HUES48 (cell line): ENCODE measurements at regions not wholly inside any gene's neighbourhood (a gene's known extent, or its start where the extent isn't known, plus 50 kb on each side); places are given as distances from the start of the nearest gene placed in this dataset.

ENCODE experiments used
- H3K27ac ChIP-seq: one replicate; pipeline ENCODE4 v1.7.0; 2013; ENCODE audit warnings: low read depth, low read length, inconsistent platforms
- H3K27me3 ChIP-seq: 2 replicates; pipeline ENCODE4 v1.6.1; 2013; ENCODE audit warnings: mild to moderate bottlenecking, low read length; ENCODE audit not compliant: control insufficient read depth, insufficient read depth
- H3K36me3 ChIP-seq: 2 replicates; pipeline ENCODE4 v1.6.1; 2013; ENCODE audit warnings: low read length; ENCODE audit not compliant: control insufficient read depth, insufficient read depth
- H3K4me1 ChIP-seq: 2 replicates; pipeline ENCODE4 v1.6.1; 2013; ENCODE audit warnings: mild to moderate bottlenecking, low read length; ENCODE audit not compliant: control insufficient read depth, insufficient read depth
- H3K4me3 ChIP-seq: 2 replicates; pipeline ENCODE4 v1.5.1; 2013; ENCODE audit warnings: mild to moderate bottlenecking, low read depth, low read length
- H3K9ac ChIP-seq: 2 replicates; pipeline ENCODE4 v1.6.1; 2013; ENCODE audit warnings: mild to moderate bottlenecking, low read depth, low read length, moderate library complexity
- H3K9me3 ChIP-seq: 2 replicates; pipeline ENCODE4 v1.6.1; 2013; ENCODE audit warnings: low read length; ENCODE audit not compliant: control insufficient read depth, insufficient read depth

DNA sequence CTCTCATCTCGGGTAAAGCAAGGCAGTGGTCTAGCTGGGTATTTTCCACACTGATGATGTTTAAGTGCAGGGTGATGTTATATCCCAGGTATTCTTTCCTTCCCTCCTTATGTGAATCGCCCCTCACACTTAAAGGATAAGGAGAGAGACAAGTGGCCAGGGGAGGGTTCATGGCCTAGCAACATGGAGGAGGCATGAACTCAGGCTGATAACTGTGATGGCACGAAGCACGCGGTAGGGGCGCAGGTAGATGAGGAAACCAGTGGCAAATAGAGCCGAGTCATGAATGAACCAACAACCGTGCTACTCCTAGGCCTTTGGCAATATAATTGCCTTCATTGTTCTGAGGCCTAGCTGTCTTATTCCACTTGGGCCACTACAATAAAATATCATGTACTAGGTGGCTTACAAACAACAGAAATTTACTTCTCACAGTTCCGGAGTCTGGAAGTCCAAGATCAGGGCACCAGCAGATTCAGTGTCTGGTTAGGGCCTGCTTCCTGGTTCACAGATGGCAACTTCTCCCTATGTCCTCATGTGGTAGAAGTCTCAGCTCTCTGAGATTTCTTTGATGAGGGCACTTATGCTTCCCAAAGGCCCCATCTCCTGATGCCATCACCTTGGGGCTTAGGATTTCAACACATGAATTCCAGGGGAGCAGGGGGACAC lies 56.0 kb upstream of the PIK3CG start:
- no peaks in the 10 kb centered on the region for H3K4me1 ChIP-seq
- H3K9me3 ChIP-seq, result no peaks in the 10 kb centered on the region
- H3K4me3 ChIP-seq, result no peak overlapping the region
- no peaks in the 10 kb centered on the region for H3K27me3 ChIP-seq
- H3K9ac ChIP-seq, result no peak overlapping the region
- no peaks in the 10 kb centered on the region for H3K36me3 ChIP-seq
- H3K27ac ChIP-seq, result no peak overlapping the region

DNA sequence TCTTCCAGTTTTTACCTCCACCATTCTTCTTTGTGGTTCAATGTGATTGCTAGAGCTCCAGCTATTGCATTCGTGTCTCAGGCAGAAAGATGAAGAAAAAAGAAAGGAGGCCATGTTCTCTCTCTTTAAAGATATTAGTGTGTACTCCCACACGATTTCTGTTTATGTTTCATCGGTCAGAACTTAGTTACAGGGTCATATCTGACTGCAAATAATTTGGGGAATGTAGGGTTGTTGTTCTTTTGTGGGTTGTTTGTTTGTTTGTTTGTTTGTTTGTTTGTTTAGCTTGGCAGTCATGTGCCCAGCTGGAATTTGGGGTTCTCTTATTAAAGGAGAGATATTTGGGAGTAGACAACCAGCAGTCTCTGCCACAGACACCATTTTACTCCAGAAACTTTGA lies 53.6 kb upstream of the PIK3CG start:
- H3K27me3 ChIP-seq, result no peaks in the 10 kb centered on the region
- H3K4me3 ChIP-seq, result no peak overlapping the region
- no peak overlapping the region for H3K9ac ChIP-seq
- no peak overlapping the region for H3K27ac ChIP-seq
- no peaks in the 10 kb centered on the region for H3K36me3 ChIP-seq
- H3K9me3 ChIP-seq, result no peaks in the 10 kb centered on the region
- no peaks in the 10 kb centered on the region for H3K4me1 ChIP-seq

DNA sequence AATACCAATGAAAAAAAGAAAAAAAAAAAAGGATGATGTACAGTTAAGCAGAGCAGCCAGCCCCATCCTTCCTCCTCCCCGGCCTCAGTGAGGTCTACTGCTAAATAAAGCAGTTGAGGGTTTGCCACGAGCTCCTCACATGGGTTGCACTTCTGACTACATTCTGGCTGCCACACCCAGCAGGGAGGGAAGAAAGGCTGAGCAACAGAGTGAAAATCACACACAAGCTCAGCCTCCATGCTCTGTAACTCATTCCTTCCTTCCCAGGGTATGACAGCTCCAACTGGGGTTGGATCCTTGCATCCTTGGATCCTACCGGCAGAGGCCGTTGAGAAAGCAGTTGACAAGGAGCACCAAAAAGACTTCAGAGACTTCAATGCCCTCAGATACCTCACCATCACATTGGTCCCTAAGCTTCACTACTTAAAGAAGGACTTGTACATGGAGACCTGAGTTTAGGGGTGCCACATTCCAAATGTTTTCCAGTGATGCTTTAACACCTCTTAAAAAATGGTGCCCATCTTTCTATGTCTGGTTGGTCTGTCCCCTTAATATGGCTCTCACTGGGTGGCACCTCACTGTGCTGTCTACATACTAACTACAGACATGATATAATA lies 52.9 kb upstream of the PIK3CG start:
- Histone ChIP-seq H3K36me3 (no peaks in the 10 kb centered on the region), H3K9ac (no peak overlapping the region), H3K9me3 (no peaks in the 10 kb centered on the region), H3K27ac (no peak overlapping the region), H3K4me3 (no peak overlapping the region), H3K4me1 (no peaks in the 10 kb centered on the region), H3K27me3 (no peaks in the 10 kb centered on the region)

DNA sequence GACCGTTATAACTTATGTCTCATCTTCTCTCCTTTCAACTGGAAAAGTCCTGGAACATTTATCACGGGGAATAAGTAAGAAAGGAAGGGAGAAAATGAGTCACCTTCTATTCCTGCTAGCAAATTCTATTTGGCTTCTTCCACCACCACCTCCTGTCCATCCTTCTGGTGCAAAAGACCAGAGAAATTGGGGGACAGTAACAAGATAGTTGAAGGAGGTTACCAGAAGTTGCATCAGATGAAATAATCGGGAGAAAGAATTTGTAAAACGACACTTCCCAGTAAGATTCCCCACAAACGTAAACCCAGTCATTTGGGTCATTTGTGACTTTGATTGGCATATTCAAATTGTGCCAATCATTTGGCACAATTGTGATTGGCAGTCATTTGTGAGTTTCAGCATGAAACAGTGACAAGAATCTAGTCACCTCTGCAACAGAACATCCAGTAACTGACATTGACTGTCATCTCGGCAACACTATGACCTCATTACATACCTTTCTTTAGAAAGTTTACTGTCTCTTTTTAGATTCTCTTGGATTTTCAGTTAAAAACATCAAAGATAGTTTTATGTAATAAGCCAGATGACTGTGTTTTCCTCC lies 51.3 kb upstream of the PIK3CG start:
- Histone ChIP-seq H3K9me3 (no peaks in the 10 kb centered on the region), H3K4me1 (no peaks in the 10 kb centered on the region), H3K9ac (no peak overlapping the region), H3K27me3 (no peaks in the 10 kb centered on the region), H3K36me3 (no peaks in the 10 kb centered on the region), H3K4me3 (no peak overlapping the region), H3K27ac (no peak overlapping the region)

DNA sequence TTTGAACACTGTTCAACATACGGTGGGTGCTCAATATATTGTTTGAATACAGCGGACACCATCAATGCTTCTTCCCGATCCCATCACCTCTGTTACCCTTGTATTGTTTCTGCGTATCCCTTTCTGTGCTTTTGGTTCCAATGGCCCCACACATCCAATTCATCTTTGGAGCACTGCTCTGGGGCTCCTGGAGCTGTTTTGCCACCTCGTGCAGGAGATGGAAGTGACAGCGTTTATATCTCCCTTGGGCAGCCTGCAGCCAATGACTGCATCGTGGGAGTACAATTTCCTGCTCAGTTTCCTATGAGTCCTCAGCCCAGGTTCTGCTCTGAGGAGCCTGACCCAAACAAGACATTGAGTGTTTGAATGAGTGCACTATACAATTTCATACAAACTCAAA lies 50.2 kb upstream of the PIK3CG start:
- no peak overlapping the region for H3K4me3 ChIP-seq
- no peaks in the 10 kb centered on the region for H3K4me1 ChIP-seq
- H3K27ac ChIP-seq, result no peak overlapping the region
- no peaks in the 10 kb centered on the region for H3K27me3 ChIP-seq
- no peak overlapping the region for H3K9ac ChIP-seq
- no peaks in the 10 kb centered on the region for H3K9me3 ChIP-seq
- no peaks in the 10 kb centered on the region for H3K36me3 ChIP-seq
